H9 (cell line): ENCODE measurements at regions not wholly inside any gene's neighbourhood (a gene's known extent, or its start where the extent isn't known, plus 50 kb on each side); places are given as distances from the start of the nearest gene placed in this dataset.

ENCODE experiments used
- DNase-seq: peaks from one replicate; pipeline ENCODE4 v3.0.0-alpha.2; 2017
- H2AFZ ChIP-seq: one replicate; pipeline ENCODE4 v1.6.1; 2013; ENCODE audit warnings: mild to moderate bottlenecking, low read length, control low read depth, moderate library complexity
- H2AK5ac ChIP-seq: 2 replicates; pipeline ENCODE4 v1.6.1; 2013; ENCODE audit warnings: low read length, control low read depth, mixed read lengths; ENCODE audit not compliant: insufficient read length
- H2BK120ac ChIP-seq: one replicate; pipeline ENCODE4 v1.6.1; 2013; ENCODE audit warnings: low read depth, mild to moderate bottlenecking, low read length, control low read depth, inconsistent platforms; ENCODE audit not compliant: poor library complexity, severe bottlenecking
- H2BK12ac ChIP-seq: 2 replicates; pipeline ENCODE4 v1.6.1; 2013; ENCODE audit warnings: low read length, control low read depth, mixed read lengths, low read depth; ENCODE audit not compliant: insufficient read length
- H2BK15ac ChIP-seq: 2 replicates; pipeline ENCODE4 v1.6.1; 2013; ENCODE audit warnings: low read depth, low read length, control low read depth
- H2BK20ac ChIP-seq: one replicate; pipeline ENCODE4 v1.6.1; 2013; ENCODE audit warnings: low read depth, mild to moderate bottlenecking, low read length, control low read depth, inconsistent platforms; ENCODE audit not compliant: poor library complexity, severe bottlenecking
- H2BK5ac ChIP-seq: 2 replicates; pipeline ENCODE4 v1.6.1; 2013; ENCODE audit warnings: low read length, control low read depth, mixed read lengths; ENCODE audit not compliant: insufficient read length
- H3K14ac ChIP-seq: 2 replicates; pipeline ENCODE4 v1.6.1; 2013; ENCODE audit warnings: low read length, control low read depth; ENCODE audit not compliant: insufficient read depth
- H3K18ac ChIP-seq: 2 replicates; pipeline ENCODE4 v1.6.1; 2013; ENCODE audit warnings: low read depth, mild to moderate bottlenecking, mixed read lengths, low read length, control low read depth; ENCODE audit not compliant: insufficient read length
- H3K23ac ChIP-seq: 2 replicates; pipeline ENCODE4 v1.6.1; 2013; ENCODE audit warnings: low read length, control low read depth, mixed read lengths, low read depth; ENCODE audit not compliant: insufficient read length
- H3K23me2 ChIP-seq: 2 replicates; pipeline ENCODE4 v1.6.1; 2013; ENCODE audit warnings: low read depth, mild to moderate bottlenecking, mixed read lengths, low read length, control low read depth; ENCODE audit not compliant: insufficient read length, poor library complexity, severe bottlenecking
- H3K27ac ChIP-seq: 2 replicates; pipeline ENCODE4 v1.5.1; 2013; ENCODE audit warnings: low read length, control low read depth, mixed read lengths, low read depth; ENCODE audit not compliant: insufficient read length
- H3K27me3 ChIP-seq: 2 replicates; pipeline ENCODE4 v1.6.1; 2013; ENCODE audit warnings: low read length, control low read depth, inconsistent platforms; ENCODE audit not compliant: insufficient read depth
- H3K4ac ChIP-seq: 2 replicates; pipeline ENCODE4 v1.6.1; 2013; ENCODE audit warnings: low read depth, mild to moderate bottlenecking, control low read depth, inconsistent platforms, low read length, moderate library complexity
- H3K4me1 ChIP-seq: 2 replicates; pipeline ENCODE4 v1.6.1; 2013; ENCODE audit warnings: low read length, control low read depth, inconsistent platforms; ENCODE audit not compliant: insufficient read depth
- H3K4me2 ChIP-seq: 2 replicates; pipeline ENCODE4 v1.6.1; 2013; ENCODE audit warnings: low read length, control low read depth, mixed read lengths; ENCODE audit not compliant: insufficient read length, insufficient read depth
- H3K56ac ChIP-seq: 2 replicates; pipeline ENCODE4 v1.6.1; 2013; ENCODE audit warnings: low read depth, mild to moderate bottlenecking, mixed read lengths, low read length, control low read depth; ENCODE audit not compliant: insufficient read length
- H3K79me1 ChIP-seq: 2 replicates; pipeline ENCODE4 v1.6.1; 2013; ENCODE audit warnings: low read depth, mild to moderate bottlenecking, moderate library complexity, low read length, control low read depth, inconsistent platforms; ENCODE audit not compliant: insufficient read depth, poor library complexity, severe bottlenecking
- H3K79me2 ChIP-seq: 2 replicates; pipeline ENCODE4 v1.6.1; 2013; ENCODE audit warnings: low read length, control low read depth, inconsistent platforms; ENCODE audit not compliant: insufficient read depth
- H3K9ac ChIP-seq: 2 replicates; pipeline ENCODE4 v1.6.1; 2013; ENCODE audit warnings: low read length, control low read depth, mixed read lengths; ENCODE audit not compliant: insufficient read length; ENCODE audit errors: extremely low read depth
- H3K9me3 ChIP-seq: one replicate; pipeline ENCODE4 v1.6.1; 2013; ENCODE audit warnings: low read depth, low read length, inconsistent platforms; ENCODE audit not compliant: control insufficient read depth
- H3T11ph ChIP-seq: one replicate; pipeline ENCODE4 v1.6.1; 2013; ENCODE audit warnings: mild to moderate bottlenecking, low read length, control low read depth, inconsistent platforms
- H4K20me1 ChIP-seq: one replicate; pipeline ENCODE4 v1.6.1; 2013; ENCODE audit not compliant: control insufficient read depth, insufficient read length, insufficient read depth
- H4K5ac ChIP-seq: 2 replicates; pipeline ENCODE4 v1.6.1; 2013; ENCODE audit warnings: low read depth, mild to moderate bottlenecking, mixed read lengths, low read length, control low read depth; ENCODE audit not compliant: insufficient read length
- H4K8ac ChIP-seq: replicated peaks from 2 replicates; pipeline ENCODE4 v1.6.1; 2013; ENCODE audit warnings: low read length, control low read depth, mixed read lengths, low read depth; ENCODE audit not compliant: insufficient read length
- H4K91ac ChIP-seq: 2 replicates; pipeline ENCODE4 v1.6.1; 2013; ENCODE audit warnings: low read depth, mild to moderate bottlenecking, moderate library complexity, mixed read lengths, low read length, control low read depth; ENCODE audit not compliant: insufficient read length
- H3K27ac Mint-ChIP-seq, 3 experiments: 2 replicates in 2 of 3; 3 replicates in 1 of 3; pipeline ENCODE4 v1.8.0; 2020 to 2021; ENCODE audit warnings: mixed read lengths in 3 of 3, mild to moderate bottlenecking in 1 of 3, moderate library complexity in 1 of 3
- H3K27me3 Mint-ChIP-seq: 2 replicates; pipeline ENCODE4 v1.8.0; 2021; ENCODE audit warnings: low read depth, mild to moderate bottlenecking, moderate library complexity, mixed read lengths
- H3K36me3 Mint-ChIP-seq, 3 experiments: 2 replicates in 2 of 3; 3 replicates in 1 of 3; pipeline ENCODE4 v1.8.0; 2020 to 2021; ENCODE audit warnings: low read depth in 3 of 3, mixed read lengths in 3 of 3; ENCODE audit not compliant: insufficient read depth in 1 of 3
- H3K4me1 Mint-ChIP-seq, 2 experiments: 2 replicates each; pipeline ENCODE4 v1.8.0; 2020; ENCODE audit warnings: mixed read lengths in 2 of 2
- H3K4me3 Mint-ChIP-seq, 2 experiments: 2 replicates in 1 of 2; 3 replicates in 1 of 2; pipeline ENCODE4 v1.8.0; 2020 to 2021; ENCODE audit warnings: mild to moderate bottlenecking in 2 of 2, mixed read lengths in 2 of 2, moderate library complexity in 1 of 2
- H3K9me3 Mint-ChIP-seq, 2 experiments: 2 replicates in 1 of 2; 3 replicates in 1 of 2; pipeline ENCODE4 v1.8.0; 2020; ENCODE audit warnings: mild to moderate bottlenecking in 2 of 2, mixed read lengths in 2 of 2, moderate library complexity in 1 of 2
- CTCF ChIP-seq: fragments of 200-600 bp; sonication (generic); conservative IDR thresholded peaks from 3 replicates; pipeline ENCODE4 v1.8.0; 2021; ENCODE audit warnings: antibody characterized with exemption, mild to moderate bottlenecking
- WGBS: extraction: QIAGEN DNeasy Blood & Tissue Kit; methylation state at CpG from one replicate; pipeline ENCODE4 v1.1.7; 2013; ENCODE audit warnings: missing lambda C conversion rate, low lambda C conversion rate, mixed read lengths; ENCODE audit not compliant: insufficient read length; ENCODE audit errors: extremely low coverage; 5-methylcytosine and 5-hydroxymethylcytosine counted together

GRCh38 chr11:127531167-127531566, 530.6 kb upstream of the KIRREL3 start:
- Histone ChIP-seq H2BK20ac (no peak overlapping the region), H3K56ac (no peak overlapping the region), H4K20me1 (no peaks in the 10 kb centered on the region), H3K14ac (no peak overlapping the region), H4K8ac (no peak overlapping the region), H4K91ac (no peak overlapping the region), H3K9ac (no peak overlapping the region), H3K4ac (no peak overlapping the region), H3K4me2 (no peak overlapping the region), H2BK120ac (no peak overlapping the region), H3K23ac (no peak overlapping the region), H3K27me3 (no peaks in the 10 kb centered on the region), H2BK15ac (no peak overlapping the region), H3K18ac (no peak overlapping the region), H3K23me2 (no peaks in the 10 kb centered on the region), H4K5ac (no peak overlapping the region), H3T11ph (no peak overlapping the region), H2AFZ (no peak overlapping the region), H3K27ac (no peak overlapping the region), H2AK5ac (no peak overlapping the region), H3K79me2 (no peaks in the 10 kb centered on the region), H2BK12ac (no peak overlapping the region), H2BK5ac (no peak overlapping the region), H3K9me3 (no peaks in the 10 kb centered on the region), H3K4me1 (no peaks in the 10 kb centered on the region), H3K79me1 (no peaks in the 10 kb centered on the region)
- WGBS = no CpG with 5 or more reads among the region's 3 CpGs
- Mint-ChIP-seq H3K36me3 (no peaks in the 10 kb centered on the region), H3K4me3 (no peak overlapping the region), H3K9me3 (no peaks in the 10 kb centered on the region; a peak in 1 of 5 replicates), H3K4me1 (no peaks in the 10 kb centered on the region), H3K27me3 (no peaks in the 10 kb centered on the region), H3K27ac (no peak overlapping the region)
- TF ChIP-seq CTCF = no peak
- DNase-seq = no peak
